ENCODE measurements at regions not wholly inside any gene's neighbourhood (a gene's known extent, or its start where the extent isn't known, plus 50 kb on each side); places are given as distances from the start of the nearest gene placed in this dataset.
"Not testable (repeated sequence)": the region's sequence is repeated elsewhere in the genome, so short reads cannot be mapped to it uniquely, and the experiment has no call there.

GRCh38 chr3:127412578-127413317 lies 124.9 kb upstream of the PRR20G start:
- no peak for DNase-seq

DNA sequence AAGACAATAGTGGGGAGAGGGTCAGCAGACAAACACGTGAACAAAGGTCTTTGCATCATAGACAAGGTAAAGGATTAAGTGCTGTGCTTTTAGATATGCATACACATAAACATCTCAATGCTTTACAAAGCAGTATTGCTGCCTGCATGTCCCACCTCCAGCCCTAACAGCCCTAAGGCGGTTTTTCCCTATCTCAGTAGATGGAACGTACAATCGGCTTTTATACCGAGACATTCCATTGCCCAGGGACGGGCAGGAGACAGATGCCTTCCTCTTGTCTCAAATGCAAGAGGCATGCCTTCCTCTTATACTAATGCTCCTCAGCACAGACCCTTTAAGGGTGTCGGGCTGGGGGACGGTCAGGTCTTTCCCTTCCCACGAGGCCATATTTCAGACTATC lies 124.0 kb upstream of the PRR20G start:
- not testable (repeated sequence) for DNase-seq

DNA sequence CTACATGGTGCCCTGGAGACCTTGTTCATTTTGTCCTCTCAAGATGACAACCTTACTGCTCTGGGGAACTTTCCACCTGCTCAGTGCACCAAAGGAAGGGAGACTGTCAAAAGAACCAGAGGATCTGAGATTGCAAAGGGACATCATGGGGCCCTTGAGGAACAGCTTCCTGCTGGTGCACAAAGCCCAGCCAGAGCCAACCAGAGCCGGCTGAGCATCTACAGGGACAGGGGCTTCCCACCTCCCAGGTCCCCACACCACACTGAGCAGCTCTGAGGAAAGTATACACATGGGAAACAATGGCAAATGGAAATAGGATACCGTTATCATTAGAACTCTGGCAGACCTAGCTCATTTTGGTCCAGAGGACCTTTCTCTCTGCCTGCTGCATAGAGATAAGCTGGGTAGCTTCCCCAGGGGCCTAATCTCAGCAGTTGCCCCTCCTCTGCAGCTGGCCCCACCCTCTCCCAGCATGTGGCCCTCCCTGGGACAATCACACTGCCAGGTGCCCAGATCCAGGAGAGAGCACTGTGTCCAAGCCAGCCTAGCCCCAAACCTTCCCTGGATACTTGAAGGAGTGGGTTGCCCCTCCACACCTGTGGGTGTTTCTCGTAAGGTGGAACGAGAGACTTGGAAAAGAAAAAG lies 123.4 kb upstream of the PRR20G start:
- DNase-seq: no peak

GRCh38 chr3:127410678-127411077 lies 122.8 kb upstream of the PRR20G start:
- DNase-seq: no peak

DNA sequence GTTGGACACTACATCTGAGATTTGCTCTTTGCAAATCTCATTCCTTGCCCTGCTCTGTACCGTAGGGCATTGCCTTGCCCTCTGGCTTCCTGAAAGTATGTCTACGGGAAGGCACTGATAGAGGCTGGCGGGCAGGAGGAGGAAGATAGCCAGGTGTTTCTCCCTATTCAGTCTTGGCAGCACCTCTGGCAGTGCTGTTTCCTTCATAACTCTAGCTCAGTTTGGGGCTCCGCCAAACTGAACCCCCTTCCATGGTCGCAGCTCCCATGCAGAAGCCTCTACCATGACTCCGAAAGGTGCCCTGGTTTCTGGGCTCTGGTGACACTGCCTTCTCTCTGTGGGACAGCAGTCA lies 122.3 kb upstream of the PRR20G start:
- DNase-seq: no peak

- no peak for DNase-seq
These were observed 121.7 kb upstream of the PRR20G start for GRCh38 chr3:127409421-127410136.

- no peak for DNase-seq
These were observed 121.0 kb upstream of the PRR20G start for GRCh38 chr3:127408684-127409420.

DNA sequence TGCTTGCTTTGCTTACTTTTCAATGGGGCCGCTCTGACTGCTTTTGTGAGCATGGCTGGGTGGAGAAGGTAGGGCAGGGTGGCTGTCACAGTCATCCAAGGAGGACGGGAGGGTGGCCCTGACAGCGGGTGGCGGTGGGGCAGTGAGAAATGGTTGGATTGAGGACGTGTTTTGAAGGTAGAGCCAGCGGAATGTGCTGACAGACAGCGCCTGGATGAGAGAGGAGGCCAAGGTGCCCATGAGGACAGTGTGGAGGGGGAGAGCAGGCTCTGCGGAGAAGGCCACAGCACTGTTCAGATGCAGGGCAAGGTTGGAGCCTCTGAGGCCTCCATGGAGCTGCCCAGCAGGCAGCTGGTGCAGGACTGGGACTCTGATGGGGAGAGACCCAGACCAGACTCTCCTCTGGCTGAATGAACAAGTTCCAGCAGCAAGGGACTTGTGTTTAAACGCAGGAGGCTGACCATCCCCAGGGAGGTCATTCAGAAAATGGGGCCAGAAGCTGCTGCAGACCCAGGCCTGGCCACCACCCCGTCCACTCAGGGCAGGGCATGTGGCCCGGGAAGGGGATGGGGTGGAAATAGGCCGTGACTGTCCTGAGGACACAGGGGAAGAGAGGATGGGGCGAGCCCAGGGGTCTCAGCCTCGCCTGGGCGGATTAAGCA lies 120.3 kb upstream of the PRR20G start:
- no peak for DNase-seq

- no peak for DNase-seq
These were observed 119.4 kb upstream of the PRR20G start for GRCh38 chr3:127407026-127407939.

GRCh38 chr3:127406309-127407025 lies 118.6 kb upstream of the PRR20G start:
- DNase-seq: no peak

- DNase-seq: no peak
These were observed 117.9 kb upstream of the PRR20G start for GRCh38 chr3:127405791-127406190.

GRCh38 chr3:127405010-127405598 lies 117.3 kb upstream of the PRR20G start:
- no peak for DNase-seq

- DNase-seq: no peak
These were observed 116.6 kb upstream of the PRR20G start for GRCh38 chr3:127404221-127405009.

DNA sequence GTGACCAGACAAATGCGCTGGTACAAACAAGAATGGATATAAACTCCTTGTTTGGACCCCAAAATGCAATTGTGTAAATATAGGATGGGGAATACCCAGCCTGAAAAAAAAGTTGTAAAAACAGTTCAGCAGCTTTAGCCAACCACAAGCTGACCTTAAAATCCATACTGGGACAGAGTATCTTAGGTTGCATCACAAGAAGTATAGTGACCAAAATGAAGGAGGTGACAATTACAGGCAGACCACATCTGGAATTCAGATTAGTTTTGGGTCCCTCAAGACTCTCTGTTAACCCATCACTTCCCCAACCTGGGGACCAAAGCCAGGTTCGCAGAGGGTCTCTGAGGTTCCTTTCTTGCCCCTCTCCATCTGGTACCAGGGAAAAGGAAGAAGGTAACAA lies 115.9 kb upstream of the PRR20G start:
- no peak for DNase-seq

GRCh38 chr3:127399154-127399553 lies 111.3 kb upstream of the PRR20G start:
- DNase-seq: no peak

GRCh38 chr3:127396473-127396872 lies 108.6 kb upstream of the PRR20G start:
- DNase-seq: no peak

DNA sequence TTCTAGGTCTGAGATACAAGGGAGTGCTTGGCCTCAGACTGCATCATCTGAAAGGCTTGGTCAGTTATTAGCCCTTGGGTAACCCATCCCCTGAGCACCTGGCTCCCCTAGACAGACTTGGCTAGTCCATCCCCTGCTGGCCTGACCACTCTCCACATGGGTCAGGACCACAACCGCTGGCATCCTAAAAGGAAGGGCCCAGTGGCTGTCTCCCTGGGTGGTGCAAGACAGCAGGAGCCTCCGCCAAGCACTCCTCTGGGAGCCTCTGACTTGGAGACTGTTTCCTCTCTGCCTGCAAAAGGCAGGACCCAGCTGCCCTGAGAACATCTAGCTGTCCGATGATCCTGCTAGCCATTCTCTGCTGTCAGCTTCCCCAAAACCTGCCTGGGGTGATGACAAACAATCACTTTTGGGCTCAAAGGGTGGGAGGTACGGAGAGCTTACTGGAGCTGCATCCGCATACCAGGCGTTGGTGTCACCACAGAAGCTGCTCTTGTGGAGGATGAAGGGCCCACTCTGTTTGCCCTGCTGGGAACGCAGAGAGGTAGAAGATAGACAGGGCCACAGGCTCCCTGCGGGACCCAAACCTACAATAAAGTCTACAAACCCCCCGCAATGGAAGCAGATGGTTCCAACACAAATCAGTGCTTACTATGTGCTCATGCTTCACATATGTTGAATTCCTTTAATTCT lies 108.0 kb upstream of the PRR20G start:
- no peak for DNase-seq

GRCh38 chr3:127394984-127395662 lies 107.3 kb upstream of the PRR20G start:
- DNase-seq: no peak

DNA sequence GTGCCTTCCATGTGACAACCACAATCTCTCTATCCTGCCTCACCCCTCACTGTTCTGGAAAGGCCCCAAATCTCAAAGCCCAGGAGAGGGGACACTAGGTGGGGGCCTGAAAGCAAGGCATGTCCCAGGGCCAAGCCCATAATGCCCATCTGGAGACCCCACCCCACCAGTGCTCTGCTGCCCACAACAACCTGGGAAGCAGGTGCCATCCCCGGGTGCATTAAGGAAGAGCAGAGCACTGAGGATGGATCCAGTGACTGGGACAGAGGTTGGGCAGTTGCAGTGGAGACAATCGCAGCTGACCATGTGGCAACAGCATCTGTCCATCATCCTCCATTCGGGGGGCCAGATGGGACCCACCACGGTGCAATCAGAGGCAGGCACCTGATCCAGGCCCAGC lies 106.2 kb upstream of the PRR20G start:
- no peak for DNase-seq
